Coronary artery (tissue), 2 donors: ENCODE measurements at regions not wholly inside any gene's neighbourhood (a gene's known extent, or its start where the extent isn't known, plus 50 kb on each side); places are given as distances from the start of the nearest gene placed in this dataset.

Experiments
- DNase-seq: peaks from one replicate; pipeline ENCODE4 v3.0.0-alpha.2; 2017; ENCODE audit warnings: low spot score
- H3K27ac ChIP-seq, 2 donors: fragments of 200-600 bp; sonication (generic); one replicate each; pipeline ENCODE4 v1.5.1; 2016 to 2019
- H3K4me3 ChIP-seq: fragments of 200-600 bp; sonication (generic); 2 replicates; pipeline ENCODE4 v1.5.1; 2016; ENCODE audit warnings: mild to moderate bottlenecking, moderate library complexity
- CTCF ChIP-seq: fragments of 200-600 bp; sonication (generic); IDR thresholded peaks from one replicate; pipeline ENCODE4 v1.5.1; 2019; ENCODE audit warnings: antibody characterized with exemption

- H3K27ac ChIP-seq: no peak overlapping the region
- no peak for TF ChIP-seq CTCF
- no peak overlapping the region for H3K4me3 ChIP-seq
- no peak for DNase-seq
These were observed 182.9 kb upstream of the DPYD start for GRCh38 chr1:98103617-98104285.

GRCh38 chr1:98102345-98103030 lies 181.7 kb upstream of the DPYD start:
- Histone ChIP-seq H3K4me3 (no peak overlapping the region), H3K27ac (no peak overlapping the region)
- TF ChIP-seq CTCF: no peak
- DNase-seq: no peak

GRCh38 chr1:98101364-98101763 lies 180.5 kb upstream of the DPYD start:
- TF ChIP-seq CTCF: no peak
- no peak for DNase-seq
- no peak overlapping the region for H3K27ac ChIP-seq
- no peak overlapping the region for H3K4me3 ChIP-seq

- DNase-seq: no peak
- TF ChIP-seq CTCF: no peak
- no peak overlapping the region for H3K27ac ChIP-seq
- no peak overlapping the region for H3K4me3 ChIP-seq
These were observed 178.7 kb upstream of the DPYD start for GRCh38 chr1:98099501-98099900.

- Histone ChIP-seq H3K4me3 (no peak overlapping the region), H3K27ac (no peak overlapping the region)
- no peak for DNase-seq
- TF ChIP-seq CTCF: no peak
These were observed 177.6 kb upstream of the DPYD start for GRCh38 chr1:98098473-98098872.

- DNase-seq: no peak
- TF ChIP-seq CTCF: no peak
These were observed 169.5 kb upstream of the DPYD start for GRCh38 chr1:98090351-98090750.

GRCh38 chr1:98088381-98088780 lies 167.5 kb upstream of the DPYD start:
- DNase-seq: no peak
- TF ChIP-seq CTCF: no peak
- H3K27ac ChIP-seq: no peak overlapping the region

More at GRCh38 chr1:98090351-98090750, 169.5 kb upstream of the DPYD start:
- no peak overlapping the region for H3K4me3 ChIP-seq
- H3K27ac ChIP-seq: no peak overlapping the region

More at GRCh38 chr1:98088381-98088780, 167.5 kb upstream of the DPYD start:
- H3K4me3 ChIP-seq: no peak overlapping the region
